NB4 (cell line): ENCODE measurements at regions not wholly inside any gene's neighbourhood (a gene's known extent, or its start where the extent isn't known, plus 50 kb on each side); places are given as distances from the start of the nearest gene placed in this dataset.

Source experiments
- CTCF ChIP-seq: IDR thresholded peaks from one replicate; pipeline ENCODE4 v1.5.1; 2012; ENCODE audit warnings: low read depth, low read length
- MAX ChIP-seq: IDR thresholded peaks from 2 replicates; pipeline ENCODE4 v1.6.1; 2011; ENCODE audit warnings: low read depth, low read length
- MYC ChIP-seq: IDR thresholded peaks from 2 replicates; pipeline ENCODE4 v1.6.1; 2011; ENCODE audit warnings: low read depth, low read length
- POLR2A ChIP-seq: IDR thresholded peaks from 2 replicates; pipeline ENCODE4 v1.6.1; 2011; ENCODE audit warnings: mild to moderate bottlenecking; ENCODE audit not compliant: insufficient read length; ENCODE audit errors: extremely low read depth

GRCh38 chr3:163626753-163627152, 1451.5 kb downstream of the SI start:
- no peak for TF ChIP-seq POLR2A
- no peak for TF ChIP-seq MAX
- no peak for TF ChIP-seq CTCF
- TF ChIP-seq MYC = no peak
